ENCODE measurements at regions not wholly inside any gene's neighbourhood (a gene's known extent, or its start where the extent isn't known, plus 50 kb on each side); places are given as distances from the start of the nearest gene placed in this dataset.

DNA sequence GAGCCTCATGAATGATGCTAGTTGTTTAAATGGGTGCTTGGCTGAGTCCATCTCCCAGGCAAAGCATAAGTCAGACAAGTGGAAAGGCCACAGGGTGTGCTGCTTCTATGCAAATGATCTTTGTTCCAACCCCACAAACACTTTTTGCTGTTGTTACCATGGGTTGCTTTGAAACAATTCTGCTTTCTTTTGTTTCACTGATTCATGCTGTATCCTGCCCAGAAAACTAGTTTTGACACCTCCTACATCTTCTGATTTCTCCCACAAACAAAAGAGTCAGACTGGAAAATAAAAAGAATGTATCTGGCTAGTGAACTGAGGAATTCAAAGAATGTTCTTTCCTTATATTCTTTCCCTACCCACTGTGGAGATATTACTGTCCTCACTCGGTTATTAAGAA is 298.6 kb downstream of the DIRAS2 start:
- no peak for TF ChIP-seq POLR2AphosphoS5 (IDR thresholded peaks at IDR 0.05; ENCODE audit: low read length)
- no peak for TF ChIP-seq BHLHE40 (IDR thresholded peaks at IDR 0.05; ENCODE audit: borderline replicate concordance in 1 of 2, low read depth in 2 of 2, low read length in 1 of 2)
- no peak for TF ChIP-seq FOS (IDR thresholded peaks at IDR 0.05; ENCODE audit: borderline replicate concordance, extremely low read depth, insufficient read length)
- TF ChIP-seq ESRRA (IDR thresholded peaks at IDR 0.05; ENCODE audit: low read length) = no peak
- no peak for TF ChIP-seq KLF5 (IDR thresholded peaks at IDR 0.05; ENCODE audit: partially characterized antibody)
- TF ChIP-seq, protein P1, sequence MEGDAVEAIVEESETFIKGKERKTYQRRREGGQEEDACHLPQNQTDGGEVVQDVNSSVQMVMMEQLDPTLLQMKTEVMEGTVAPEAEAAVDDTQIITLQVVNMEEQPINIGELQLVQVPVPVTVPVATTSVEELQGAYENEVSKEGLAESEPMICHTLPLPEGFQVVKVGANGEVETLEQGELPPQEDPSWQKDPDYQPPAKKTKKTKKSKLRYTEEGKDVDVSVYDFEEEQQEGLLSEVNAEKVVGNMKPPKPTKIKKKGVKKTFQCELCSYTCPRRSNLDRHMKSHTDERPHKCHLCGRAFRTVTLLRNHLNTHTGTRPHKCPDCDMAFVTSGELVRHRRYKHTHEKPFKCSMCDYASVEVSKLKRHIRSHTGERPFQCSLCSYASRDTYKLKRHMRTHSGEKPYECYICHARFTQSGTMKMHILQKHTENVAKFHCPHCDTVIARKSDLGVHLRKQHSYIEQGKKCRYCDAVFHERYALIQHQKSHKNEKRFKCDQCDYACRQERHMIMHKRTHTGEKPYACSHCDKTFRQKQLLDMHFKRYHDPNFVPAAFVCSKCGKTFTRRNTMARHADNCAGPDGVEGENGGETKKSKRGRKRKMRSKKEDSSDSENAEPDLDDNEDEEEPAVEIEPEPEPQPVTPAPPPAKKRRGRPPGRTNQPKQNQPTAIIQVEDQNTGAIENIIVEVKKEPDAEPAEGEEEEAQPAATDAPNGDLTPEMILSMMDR (IDR thresholded peaks at IDR 0.05 in 2 of 3, conservative IDR thresholded peaks at IDR 0.05 in 1 of 3; ENCODE audit: control insufficient read depth in 2 of 3, extremely low read depth in 1 of 3, insufficient read depth in 1 of 3, low read depth in 3 of 3, low read length in 3 of 3) = no peak
- TF ChIP-seq CBFB (IDR thresholded peaks at IDR 0.05; ENCODE audit: low read depth) = no peak
- TF ChIP-seq, protein P2, sequence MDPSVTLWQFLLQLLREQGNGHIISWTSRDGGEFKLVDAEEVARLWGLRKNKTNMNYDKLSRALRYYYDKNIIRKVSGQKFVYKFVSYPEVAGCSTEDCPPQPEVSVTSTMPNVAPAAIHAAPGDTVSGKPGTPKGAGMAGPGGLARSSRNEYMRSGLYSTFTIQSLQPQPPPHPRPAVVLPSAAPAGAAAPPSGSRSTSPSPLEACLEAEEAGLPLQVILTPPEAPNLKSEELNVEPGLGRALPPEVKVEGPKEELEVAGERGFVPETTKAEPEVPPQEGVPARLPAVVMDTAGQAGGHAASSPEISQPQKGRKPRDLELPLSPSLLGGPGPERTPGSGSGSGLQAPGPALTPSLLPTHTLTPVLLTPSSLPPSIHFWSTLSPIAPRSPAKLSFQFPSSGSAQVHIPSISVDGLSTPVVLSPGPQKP (IDR thresholded peaks at IDR 0.05; ENCODE audit: low read depth, low read length) = no peak
- no peak for TF ChIP-seq POLR2A (IDR thresholded peaks at IDR 0.05; ENCODE audit: low read depth, low read length)
